NCI-H345 treated with DMSO at 0.1 percent for 48 hours (cell line): ENCODE measurements at regions not wholly inside any gene's neighbourhood (a gene's known extent, or its start where the extent isn't known, plus 50 kb on each side); places are given as distances from the start of the nearest gene placed in this dataset.

Source experiments
- DNase-seq: peaks from one replicate; lab custom pipeline; 2025; ENCODE audit not compliant: unreplicated experiment; lab: John Stamatoyannopoulos, UW

DNA sequence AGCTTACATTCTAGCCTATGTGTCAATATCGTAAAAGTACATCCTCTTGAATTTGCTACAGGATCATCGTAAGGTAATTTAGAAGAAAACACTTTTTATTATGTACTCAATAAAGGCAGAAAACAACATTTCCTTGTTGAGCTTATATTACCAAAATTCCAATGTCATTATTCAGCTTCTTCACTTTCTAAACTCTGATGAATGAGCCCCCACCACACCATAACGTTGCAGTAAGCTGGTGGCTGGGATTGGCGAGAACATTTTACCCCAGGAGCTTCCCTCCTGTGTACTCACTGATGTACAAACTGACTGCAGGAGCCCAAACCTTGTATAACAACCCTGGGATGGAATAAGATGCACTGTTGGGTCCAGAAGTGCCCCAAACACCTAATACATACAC lies 238.1 kb upstream of the MARCKS start:
- no peak for DNase-seq

DNA sequence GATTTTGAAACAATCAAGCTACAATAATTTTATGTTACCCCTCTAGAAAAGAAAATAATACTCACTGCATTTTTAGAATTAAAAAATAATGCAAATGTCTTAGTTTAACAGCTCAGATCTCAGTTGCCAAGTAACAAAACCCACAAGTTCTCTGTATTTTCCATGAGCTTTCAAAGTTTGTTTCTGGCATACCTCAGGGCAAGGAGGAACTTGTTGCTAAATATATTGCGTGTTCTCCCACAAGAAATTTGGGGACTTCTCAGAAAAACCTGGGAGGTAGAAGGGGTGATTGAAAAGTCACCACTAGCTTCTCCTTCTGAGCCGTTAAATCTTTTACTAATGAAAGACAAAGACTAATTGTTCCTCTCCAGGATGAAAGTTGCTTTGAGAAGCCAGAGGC lies 236.8 kb upstream of the MARCKS start:
- no peak for DNase-seq

DNA sequence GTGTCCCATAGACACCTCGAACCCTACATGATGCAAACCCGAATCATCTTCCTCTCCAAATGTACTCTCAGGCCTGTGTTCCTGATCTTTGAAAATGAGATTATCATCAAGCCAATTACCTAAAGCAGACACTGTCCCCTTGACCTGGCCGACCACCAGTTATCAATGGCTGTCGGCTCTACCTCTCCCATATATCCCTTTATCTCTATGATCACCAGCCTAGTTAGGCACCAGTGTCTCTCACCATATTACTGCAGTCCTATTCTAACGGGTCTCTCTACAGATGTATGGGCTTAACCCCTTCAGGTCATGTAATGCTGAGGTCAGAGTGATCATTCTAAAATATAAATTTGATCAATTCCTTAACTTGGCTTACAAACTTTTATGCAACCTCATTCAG lies 234.9 kb upstream of the MARCKS start:
- DNase-seq = no peak

DNA sequence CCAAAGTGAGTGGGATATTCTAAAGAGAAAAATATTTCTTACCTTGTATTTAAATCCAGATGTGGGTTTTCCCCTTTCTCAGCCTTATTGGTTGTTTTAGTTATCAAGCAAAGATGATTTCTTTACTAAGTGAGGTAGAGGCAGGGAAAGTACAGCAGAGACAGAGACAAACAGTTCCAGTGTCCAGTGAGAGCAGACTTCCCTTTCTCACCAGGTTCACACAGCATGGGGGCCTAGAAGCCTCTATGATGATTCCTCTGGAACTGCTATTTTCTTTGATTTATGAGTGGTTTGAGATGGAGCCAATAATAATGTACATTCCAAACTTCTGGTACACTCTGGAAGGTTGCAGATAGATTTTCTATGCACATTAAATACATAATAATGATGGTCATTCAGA lies 234.0 kb upstream of the MARCKS start:
- DNase-seq = no peak

DNA sequence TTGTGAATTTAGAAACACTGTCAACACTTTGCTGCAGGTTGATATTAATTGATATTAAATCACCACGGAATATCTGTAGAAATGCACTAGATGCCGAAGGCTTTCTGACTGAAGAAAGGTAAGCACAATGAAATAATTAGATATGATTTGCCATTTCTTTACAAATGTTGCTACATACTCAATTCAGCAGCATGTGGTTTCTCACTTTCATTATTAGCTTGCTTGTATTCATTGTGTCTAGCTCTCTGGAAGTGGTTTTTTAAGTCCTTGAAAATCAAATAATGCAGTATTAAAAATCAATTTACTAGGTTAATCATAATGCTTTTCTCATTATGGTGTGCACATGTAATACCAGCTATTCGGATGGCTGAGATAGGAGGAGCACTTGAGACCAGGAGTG lies 231.3 kb upstream of the MARCKS start:
- DNase-seq = no peak

DNA sequence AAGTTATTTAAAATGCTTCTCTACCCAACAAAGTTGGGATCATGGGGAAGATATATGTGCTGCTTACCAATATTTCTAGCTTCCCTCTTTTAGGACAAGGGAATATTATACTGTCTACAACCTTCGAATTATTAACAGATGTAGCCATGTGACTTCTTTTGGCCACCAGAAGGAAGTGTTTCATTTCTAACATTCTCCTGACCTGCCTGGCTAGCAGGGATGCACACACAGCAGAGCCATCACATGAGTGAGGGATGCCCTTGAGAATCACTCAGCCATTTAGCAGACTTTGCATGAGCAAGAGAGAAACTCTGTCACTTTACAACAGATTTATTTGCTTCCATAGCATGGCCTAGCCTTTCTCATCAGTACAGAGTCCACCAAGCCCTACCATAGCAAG lies 230.7 kb upstream of the MARCKS start:
- DNase-seq = no peak

DNA sequence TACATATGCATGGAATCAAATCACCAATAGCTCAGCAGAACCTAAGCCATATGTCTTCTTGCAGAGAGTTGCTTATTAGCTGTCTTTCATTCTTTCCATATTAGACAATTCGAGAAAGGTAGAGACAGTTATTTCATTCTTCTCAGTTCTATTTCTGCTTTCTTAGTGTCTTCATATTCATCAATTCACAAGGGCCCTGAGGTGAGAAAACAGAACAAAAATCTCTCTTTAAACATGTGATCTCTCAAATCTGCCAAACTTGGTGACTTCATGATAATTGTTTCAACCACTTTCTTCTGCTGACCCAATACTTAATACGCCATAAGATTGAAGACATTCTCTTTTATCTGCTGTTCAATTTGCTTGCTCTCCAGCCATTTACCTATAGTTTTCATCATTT lies 229.7 kb upstream of the MARCKS start:
- no peak for DNase-seq

DNA sequence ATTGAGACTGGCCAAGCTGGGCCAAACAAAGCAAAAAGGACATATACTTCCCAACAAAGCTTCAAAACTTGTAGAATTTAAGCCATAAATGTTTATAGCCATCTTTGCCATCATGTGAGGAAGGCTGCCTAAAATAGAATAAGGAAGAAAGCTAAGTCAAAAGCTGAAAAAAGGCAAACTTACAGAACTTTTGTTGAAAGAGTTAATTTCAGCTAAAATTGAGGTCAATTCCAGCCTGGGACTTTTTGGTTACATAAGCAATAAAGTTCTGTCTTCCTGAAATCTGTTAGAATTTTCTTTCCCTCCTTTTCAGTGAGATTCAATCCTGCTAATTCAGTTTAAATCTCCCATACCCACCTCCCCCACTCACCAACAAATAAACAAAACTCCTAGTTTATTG lies 227.9 kb upstream of the MARCKS start:
- DNase-seq = no peak

DNA sequence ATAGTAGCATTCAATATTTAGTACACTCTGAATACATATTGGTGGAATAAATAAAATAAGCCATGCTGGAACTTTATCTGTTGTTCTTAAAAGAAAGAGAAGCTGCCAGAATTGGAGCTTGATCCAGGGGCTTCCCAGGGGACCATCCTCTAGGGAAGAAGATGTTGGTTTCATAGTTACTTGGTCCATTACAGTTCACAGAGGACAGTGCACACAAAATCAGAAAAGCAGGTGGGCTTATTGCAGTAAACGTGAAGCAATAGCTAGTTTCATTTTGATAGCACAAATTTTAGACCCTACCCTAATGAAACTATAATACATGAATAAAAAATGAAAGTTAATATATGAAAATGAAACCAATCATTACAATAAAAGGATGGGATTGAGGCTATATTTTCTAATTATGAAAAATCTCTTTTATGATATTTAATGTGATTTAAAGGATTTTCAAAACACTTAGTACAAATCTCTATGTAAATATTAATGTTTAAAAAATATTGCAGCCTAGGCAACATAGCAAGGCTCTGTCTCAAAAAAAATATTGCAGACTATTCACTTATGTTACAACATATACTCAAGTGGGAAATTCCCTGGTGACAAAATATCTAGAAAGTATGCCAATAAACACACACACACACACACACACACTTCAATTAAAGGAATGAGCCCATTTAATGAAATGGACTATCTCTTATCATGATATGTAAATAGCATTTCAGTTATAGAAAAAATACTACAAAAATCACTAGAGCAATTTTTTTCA lies 227.0 kb upstream of the MARCKS start:
- no peak for DNase-seq

DNA sequence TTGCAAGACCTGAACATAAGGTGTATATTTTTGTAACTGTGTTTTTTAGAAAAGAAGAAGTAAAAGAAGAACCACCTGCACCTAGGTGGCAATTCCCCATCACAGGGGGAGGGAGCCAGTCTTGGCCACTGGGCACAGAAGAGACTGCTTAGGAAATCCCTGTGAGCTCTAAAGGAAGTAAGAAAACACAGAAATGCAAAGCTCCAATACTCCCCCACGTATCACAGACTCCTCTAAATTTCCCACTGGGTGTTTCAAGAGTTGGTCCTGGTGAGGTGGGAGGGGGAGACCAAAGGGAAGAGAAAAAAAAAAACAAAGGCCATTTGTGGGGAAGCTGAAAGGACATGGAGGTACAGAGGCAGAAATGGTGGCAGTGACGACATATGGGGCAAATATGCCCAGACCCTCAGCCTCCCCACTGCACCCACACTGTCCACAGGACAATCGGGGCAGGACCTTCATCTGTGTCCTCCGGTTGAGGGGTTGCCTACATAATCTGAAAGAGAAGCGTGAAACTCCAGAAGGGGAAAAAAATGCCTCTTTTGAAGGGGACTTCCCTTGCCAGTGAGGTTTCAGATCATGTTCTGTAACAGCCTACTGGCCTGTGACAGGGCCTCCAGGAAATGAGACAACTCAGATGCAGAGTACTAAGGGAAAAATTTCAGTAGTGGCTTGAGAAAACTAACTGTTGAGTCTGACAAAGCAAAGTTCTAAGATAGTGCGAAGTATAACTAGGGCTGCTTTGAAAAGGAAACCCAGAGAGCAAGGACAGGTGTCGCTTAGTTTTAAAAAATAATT lies 226.2 kb upstream of the MARCKS start:
- no peak for DNase-seq

DNA sequence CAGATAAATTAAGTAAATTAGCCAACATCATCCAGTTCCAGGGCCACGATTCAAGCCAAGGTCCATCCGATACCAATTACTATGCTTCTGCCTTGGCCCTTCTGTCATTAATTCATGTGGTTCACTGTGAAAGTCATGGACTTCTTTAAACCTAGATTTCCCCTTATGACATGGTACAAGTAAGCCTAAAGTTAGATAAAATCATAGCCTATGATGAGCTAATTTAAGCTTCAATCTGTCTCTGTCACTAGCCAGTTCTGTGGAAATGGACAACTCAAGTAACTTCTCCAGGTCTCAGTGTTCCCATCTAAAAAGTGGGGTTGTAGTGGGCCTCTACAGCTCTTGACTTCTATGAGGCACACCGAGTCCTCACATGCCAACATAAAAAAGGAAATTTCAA lies 225.5 kb upstream of the MARCKS start:
- no peak for DNase-seq

DNA sequence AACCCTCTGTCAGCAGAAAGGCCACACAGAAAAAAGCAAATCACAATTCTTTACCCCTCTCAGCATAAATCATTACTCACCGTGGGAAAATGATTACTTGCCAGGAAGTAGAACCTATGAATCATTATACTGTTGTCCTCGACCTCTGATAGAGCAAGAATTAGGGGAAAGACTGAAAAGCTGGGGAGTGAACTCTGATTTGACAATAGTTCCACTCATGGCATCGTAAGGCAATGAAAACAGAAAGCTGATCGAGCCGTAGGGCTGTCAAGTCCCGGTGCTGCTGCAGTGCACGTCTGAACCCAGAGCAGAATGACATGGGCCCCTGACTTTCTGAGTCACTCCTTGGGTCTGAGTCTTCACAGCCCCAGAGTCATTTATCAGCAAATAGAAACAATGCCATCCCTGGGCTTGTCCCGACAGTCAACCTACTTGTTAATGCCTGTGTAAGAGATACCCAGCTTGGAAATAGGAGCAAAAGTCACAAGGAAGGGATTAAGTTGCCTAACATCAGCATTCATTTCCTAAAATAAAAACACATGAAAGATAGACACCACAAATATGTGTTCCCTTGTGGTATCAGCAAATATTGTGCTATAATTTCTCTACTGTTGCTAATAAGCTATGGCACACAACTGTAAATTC lies 224.8 kb upstream of the MARCKS start:
- DNase-seq = no peak

DNA sequence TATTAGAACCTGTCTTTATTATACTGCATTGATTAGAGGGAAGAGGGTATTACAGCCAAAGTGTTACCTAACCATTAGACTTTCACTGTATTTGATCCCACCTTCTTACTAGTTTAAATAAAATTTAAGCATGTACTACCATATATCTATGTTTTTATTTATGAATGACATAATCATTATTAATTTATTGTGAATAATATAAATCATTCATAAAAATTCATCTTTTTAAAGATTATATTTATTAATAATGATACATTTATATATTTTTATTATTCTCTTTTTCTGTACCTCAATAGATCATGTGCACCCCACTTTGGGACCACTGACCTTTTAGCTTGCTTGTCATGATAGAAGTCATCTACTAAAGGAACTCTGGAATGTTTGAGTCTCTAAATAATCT lies 223.5 kb upstream of the MARCKS start:
- DNase-seq = no peak

DNA sequence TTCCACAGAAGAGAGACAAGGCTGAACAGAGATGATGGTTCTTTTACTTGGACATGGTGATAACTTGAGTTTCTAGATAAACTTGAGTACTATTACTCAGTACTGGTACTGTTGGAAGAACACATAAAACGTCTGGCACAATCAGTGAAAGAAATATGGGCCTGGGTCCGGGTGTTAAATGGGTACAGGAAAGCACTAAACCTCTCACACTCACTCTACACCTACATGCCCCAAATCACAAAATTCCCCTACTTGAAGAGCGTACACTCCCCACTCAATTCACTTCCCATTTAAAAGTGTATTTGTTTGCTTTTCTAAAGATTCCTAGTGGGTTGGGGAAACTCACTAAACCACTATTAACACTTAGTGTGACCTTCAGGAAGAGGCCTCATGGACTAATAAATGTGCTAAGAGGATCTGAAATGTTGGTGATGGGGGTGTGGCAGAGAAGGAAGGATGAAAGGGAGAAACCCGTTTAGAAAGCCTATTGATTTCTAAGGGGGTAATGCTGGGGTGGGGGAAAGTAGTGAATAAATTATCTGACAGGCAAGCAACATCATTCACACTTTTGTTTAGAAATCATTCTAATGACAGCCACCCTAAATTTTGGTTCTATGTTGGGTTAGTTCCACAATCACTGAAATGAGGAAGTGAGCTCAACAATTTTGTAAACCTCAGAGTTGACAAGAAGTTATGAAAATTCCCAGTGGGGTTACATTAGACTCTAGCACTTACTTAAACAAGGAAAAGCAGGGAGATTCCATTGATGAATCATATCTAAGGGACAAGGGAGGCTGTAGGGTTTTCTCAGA lies 222.6 kb upstream of the MARCKS start:
- DNase-seq = no peak

DNA sequence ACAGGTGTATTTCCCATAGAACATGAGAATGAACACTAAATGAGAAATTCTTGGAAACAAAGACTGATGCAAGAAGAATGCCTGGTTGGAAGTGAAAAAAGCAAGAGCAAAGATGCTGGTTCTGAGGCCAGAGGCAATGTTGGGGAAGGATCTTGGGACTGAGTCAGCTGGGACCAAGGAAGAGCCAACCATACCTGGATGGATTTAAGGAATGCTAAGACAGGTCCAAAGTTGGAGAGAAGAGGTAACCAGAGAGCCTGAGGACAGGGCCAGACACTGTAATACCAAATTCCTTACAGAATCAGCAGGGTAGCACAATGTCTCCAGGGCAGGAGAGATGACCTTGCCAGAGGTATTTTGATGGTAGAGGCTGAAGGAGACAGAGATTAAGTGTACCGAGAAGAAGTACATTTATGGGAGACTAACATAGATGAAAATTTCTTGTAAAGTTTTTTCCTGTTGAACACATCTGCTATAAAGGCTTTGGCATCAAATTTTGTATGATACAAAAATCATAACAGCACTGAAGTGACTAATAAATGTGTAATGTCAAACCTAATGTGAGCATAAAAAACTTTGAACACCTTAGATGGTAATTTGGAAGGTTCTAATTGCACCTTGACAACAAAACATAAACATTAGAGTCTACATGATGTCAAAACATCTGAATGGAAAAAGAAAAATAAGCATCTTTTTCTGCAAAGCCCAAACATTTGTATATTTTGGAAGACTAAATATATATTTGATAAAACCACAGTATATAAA lies 221.7 kb upstream of the MARCKS start:
- DNase-seq = no peak

DNA sequence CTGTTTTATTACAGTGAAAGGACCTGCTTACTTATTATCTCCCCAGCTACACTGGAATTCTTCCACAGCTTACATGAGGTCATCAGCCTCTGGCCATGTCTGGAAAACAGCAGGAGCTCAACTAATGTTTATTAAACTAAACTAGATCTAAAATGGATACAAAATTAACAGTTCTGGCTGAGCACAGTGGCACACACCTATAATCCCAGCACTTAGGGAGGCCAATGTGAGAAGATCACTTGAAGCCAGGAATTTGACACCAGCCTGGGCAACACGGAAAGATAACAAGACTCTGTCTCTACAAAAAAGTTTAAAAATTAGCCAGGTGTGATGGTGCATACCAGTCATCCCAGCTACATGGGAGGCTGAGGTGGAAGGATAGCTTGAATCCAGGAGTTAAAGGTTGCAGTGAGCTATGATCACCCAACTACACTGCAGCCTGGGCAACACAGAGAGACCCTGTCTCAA lies 220.8 kb upstream of the MARCKS start:
- DNase-seq = no peak

DNA sequence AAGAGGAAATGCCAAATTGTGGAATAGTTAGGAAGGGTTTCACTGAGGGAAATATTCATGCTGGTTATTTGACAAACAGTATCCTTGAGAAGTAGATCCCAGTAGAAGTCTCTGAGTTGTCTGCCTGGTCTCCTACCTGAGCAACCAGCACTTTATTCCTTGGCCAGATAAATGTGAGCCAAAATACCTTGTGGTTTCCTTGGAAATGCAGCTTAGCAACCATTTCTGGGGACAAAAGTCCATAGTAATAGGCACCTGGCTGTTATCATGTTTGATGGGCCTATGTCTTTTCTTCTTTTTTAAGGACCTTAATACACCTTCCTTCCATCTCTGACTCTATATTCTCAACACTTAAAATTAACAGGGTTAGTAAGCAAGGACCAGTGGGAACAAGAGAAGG lies 217.1 kb upstream of the MARCKS start:
- DNase-seq = no peak

DNA sequence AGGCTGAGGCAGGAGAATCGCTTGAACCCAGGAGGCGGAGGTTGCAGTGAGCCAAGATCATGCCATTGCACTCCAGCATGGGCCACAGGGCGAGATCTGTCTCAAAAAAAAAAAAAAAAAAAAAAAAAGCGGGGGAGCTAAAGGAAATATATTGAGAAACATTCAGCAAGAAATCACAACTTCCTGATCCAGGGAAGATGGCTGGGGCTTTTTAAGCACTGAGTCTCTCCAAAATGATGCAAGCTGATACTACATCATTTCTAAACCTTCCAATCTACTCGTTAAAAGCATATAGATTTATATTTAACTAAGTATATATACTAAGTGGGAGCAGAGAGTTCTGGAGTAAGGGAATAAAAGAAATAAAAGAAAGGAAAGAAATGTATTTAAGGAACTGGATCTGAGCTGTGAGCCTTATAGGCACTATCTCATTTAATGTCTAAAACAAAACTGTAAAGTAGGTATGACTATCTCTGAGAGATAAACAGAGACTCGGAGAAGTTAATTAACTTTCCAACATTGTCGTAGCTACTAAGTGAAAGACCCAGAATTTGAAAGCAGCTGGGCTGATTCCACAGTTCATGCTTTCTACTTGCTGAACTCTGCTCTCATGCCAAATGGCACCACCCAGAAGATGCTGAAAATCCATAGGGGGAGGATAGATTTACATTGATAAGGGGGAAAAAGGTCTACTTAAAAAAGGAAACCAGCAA lies 215.0 kb upstream of the MARCKS start:
- no peak for DNase-seq

DNA sequence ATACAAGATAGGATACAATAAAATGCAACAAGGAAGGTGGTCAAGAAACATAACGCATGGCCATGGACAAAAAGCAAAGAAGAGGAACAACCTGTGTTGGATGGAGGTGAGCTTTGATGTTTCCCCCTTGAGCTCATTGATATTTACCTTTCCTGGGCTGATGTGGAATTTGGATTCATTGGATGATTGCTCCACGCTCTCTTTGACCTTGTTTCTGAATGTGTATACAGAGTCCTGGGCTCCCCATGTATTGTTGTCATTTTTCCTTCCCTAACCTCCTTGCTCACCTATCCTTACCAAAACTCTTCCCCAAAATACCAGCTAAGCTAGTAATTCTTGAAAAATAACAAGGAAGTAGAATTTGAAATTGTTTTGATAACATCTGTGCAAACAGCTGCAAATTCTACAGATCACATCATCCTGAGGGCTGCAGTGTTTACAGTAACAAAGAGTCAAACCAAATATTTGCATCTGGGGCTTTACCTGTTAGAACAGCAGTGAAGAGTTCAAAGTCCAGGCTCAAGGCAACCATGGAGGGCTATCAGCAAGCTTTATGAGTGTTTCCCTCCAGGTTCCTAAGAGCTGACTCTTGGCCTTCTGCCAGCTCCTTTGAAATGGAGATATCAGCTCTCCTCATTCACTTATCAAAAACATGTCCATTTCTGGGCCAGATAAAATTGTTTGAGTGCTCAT lies 214.3 kb upstream of the MARCKS start:
- peak; percentile 83 for DNase-seq
